Glomerular endothelial cell (primary cell): ENCODE measurements at regions not wholly inside any gene's neighbourhood (a gene's known extent, or its start where the extent isn't known, plus 50 kb on each side); places are given as distances from the start of the nearest gene placed in this dataset.

Experiments used
- DNase-seq: peaks from one replicate; pipeline ENCODE4 v3.0.0-alpha.2; 2011; ENCODE audit warnings: low read depth, low spot score; ENCODE audit errors: extremely low read depth

DNA sequence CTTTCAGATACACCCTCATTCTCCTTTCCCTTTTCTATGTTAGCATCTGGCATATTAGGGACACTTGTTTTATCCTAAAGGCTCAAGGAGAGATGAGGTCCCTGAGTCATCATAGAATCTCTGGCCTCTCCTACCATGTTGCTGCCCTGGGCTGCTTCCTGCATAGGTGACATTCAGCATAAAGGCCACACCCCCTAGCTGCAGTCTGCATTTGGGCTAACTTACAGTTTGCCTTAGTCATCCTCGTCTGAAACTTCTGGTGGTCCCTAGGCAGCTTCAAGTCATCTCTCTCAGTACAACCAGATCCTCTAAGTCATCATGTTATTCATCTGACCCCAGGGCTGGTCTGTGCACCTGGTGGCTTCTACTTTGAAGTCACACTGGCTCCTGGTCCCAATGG, 982.7 kb upstream of the NR2F2 start:
- no peak for DNase-seq

- no peak for DNase-seq
These were observed 979.6 kb upstream of the NR2F2 start for GRCh38 chr15:95350908-95351307.

GRCh38 chr15:95352631-95353187, 977.8 kb upstream of the NR2F2 start:
- no peak for DNase-seq

GRCh38 chr15:95353512-95353911, 977.0 kb upstream of the NR2F2 start:
- DNase-seq: no peak

- no peak for DNase-seq
These were observed 970.5 kb upstream of the NR2F2 start for GRCh38 chr15:95359966-95360365.

- DNase-seq: no peak
These were observed 968.2 kb upstream of the NR2F2 start for GRCh38 chr15:95362306-95362705.

GRCh38 chr15:95363646-95364045, 966.9 kb upstream of the NR2F2 start:
- no peak for DNase-seq

- peak; percentile 95 for DNase-seq
These were observed 964.9 kb upstream of the NR2F2 start for GRCh38 chr15:95365511-95366107.

GRCh38 chr15:95368191-95368590, 962.3 kb upstream of the NR2F2 start:
- no peak for DNase-seq

DNA sequence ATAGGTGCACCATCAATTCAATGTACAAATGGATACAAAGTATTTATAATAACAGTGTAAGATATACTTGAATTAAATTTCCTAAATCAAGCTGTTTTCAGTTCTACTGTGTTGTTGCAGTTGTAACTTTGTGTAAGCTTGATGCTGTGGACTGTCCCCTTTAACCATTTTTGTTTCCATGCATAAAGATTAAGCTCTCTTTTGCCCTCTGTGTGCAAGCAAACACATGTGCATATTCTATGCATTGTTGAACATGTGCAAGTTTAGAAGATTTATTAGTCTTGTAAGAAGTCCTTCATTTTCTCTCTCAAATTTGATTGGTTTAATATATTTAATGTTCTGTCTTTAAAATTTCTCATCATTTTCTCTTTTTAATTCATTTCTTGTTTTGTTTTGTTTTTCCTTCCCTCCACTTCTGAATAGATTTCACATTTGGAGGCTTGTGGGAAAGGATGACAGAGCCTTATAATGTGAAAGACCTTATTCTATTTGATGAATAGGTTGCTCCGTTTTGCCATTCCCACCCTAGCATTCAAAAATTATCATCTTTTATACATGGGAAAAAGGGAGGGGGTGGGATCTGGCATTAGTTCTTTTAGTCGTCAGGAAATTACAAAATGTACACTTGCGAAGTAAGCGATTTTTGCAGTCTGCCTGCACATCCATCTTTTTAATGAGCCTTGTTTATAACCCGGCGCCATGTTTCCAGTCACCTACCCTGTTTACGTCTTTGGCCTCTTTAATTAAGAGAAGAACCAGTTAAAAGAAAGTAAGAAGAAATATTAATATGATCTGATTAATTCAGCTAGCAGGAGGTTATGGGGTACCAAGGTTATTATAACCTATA, 961.5 kb upstream of the NR2F2 start:
- DNase-seq: no peak

GRCh38 chr15:95370291-95370690, 960.2 kb upstream of the NR2F2 start:
- DNase-seq: no peak

DNA sequence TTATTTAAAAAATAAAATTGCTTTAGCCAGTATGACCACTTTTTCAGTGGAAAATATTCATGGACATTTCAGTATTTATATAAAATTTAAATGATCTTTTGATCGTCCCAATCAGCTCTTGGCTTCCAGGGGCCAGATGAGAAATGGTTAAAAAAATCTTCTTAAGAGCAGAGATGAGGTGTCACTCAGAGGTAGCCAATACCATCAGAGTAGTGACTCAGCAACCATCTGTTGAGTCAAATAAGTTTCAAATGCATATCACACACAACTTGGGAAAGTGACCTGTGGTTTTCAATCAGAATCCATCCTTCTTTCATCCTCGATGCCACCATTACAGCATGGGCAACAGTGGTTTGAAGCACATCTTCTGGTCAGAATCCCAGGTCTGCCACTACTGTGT, 958.8 kb upstream of the NR2F2 start:
- no peak for DNase-seq

DNA sequence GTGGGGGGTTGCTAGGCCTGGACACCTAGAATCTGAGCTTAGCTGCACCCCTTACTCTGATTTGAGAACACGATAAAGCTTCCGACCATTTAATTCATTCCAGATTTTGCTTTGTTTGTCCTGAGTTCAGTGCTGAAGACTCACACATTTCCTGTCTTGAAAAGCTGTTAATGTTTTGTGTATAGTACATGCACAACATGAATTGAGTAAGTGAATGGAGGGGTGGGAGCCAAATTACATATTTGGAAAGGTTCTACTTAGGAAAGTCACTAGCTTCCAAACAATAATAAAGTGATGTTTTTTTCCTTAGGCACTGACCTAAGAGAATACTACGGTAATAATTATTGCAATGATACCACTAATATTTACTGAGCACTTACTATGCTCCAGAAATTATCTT, 955.2 kb upstream of the NR2F2 start:
- no peak for DNase-seq

DNA sequence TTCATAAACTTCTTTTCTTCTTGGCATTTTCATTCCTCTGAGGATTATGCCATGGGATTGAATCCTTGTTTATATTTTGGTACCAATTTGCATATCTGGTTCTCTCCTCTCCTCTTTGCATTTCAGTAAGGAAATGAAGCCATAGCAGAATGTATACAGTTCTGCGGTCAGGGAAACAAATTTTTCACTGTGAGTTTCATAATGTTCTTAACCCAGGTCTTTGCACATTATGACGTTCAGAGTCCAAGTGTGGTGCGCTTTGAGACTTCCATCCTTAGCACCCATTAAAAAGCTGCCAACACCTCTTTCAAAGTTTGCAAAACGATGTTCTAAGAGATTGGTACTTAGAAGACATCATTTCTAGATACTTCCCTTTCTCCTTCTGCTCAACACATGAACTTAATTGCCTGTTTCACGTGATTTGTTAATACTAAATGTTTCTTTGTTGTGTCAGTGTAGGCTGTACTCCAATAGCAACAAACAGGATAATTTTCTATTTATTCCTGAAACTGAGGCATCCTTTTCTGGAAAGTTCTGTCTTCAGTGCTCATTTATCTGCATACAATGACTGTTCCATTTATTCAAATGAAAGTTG, 953.1 kb upstream of the NR2F2 start:
- no peak for DNase-seq

GRCh38 chr15:95394186-95395067, 936.1 kb upstream of the NR2F2 start:
- no peak for DNase-seq

DNA sequence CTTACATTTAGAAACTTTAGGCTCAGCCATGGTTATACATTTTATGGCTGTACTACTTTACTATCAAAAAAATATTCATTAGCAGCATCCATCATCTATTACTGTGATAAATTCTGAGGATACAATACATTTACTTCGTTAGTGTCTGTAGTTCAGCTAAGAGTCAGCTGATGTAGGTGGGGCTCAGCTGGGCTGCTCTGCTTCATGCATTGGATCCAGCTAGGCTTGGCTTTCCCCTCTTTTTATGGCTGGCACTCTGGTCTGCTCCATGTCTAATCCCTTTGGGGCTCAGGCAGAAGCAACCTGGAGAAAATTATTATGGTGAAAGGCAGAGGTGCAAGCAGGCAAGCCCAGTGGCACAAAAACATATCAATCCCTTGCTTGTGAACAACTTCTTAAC, 930.1 kb upstream of the NR2F2 start:
- no peak for DNase-seq

- no peak for DNase-seq
These were observed 928.9 kb upstream of the NR2F2 start for GRCh38 chr15:95401587-95401986.

GRCh38 chr15:95405447-95405846, 925.1 kb upstream of the NR2F2 start:
- DNase-seq: no peak

DNA sequence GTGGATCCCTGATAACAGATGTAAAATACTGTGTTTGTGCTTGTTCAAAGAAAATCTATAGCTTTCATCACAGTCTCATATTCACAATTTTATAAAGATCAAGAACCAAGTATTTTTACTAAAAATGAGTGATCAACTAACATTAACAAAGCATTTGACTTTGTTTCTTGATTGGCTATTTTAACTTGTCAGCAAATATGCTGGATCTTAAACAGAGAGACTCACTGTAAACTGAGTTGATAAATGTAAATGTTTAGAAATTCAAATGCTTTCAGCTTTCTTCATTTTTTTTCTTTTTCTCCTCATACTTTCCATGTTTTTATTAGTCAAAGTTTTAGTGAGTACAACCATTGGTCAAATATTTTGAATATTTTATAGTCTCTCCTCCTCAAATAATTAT, 923.0 kb upstream of the NR2F2 start:
- DNase-seq: no peak

DNA sequence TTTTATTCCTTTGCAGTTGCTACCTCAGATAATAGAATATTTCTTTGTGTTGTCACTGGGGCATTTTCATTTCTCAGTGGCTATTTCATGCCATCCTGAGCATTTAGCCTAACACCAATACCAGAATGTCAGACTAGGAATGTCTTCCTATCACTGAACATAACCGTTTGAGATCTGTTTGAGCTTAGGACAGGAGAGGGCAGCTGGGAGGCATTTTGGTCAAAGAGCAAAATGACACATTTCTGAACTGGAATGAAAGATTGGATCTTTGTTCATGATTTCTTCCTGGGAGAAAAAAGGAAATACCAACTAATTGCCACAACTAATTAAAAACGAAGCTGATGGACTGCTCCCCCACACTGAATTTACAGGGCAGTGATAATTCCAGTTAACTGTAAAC, 921.3 kb upstream of the NR2F2 start:
- no peak for DNase-seq
